H9 (cell line): ENCODE measurements at regions not wholly inside any gene's neighbourhood (a gene's known extent, or its start where the extent isn't known, plus 50 kb on each side); places are given as distances from the start of the nearest gene placed in this dataset.

Source experiments
- DNase-seq: peaks from one replicate; pipeline ENCODE4 v3.0.0-alpha.2; 2017
- H2AFZ ChIP-seq: one replicate; pipeline ENCODE4 v1.6.1; 2013; ENCODE audit warnings: mild to moderate bottlenecking, low read length, control low read depth, moderate library complexity
- H2AK5ac ChIP-seq: 2 replicates; pipeline ENCODE4 v1.6.1; 2013; ENCODE audit warnings: low read length, control low read depth, mixed read lengths; ENCODE audit not compliant: insufficient read length
- H2BK120ac ChIP-seq: one replicate; pipeline ENCODE4 v1.6.1; 2013; ENCODE audit warnings: low read depth, mild to moderate bottlenecking, low read length, control low read depth, inconsistent platforms; ENCODE audit not compliant: poor library complexity, severe bottlenecking
- H2BK12ac ChIP-seq: 2 replicates; pipeline ENCODE4 v1.6.1; 2013; ENCODE audit warnings: low read length, control low read depth, mixed read lengths, low read depth; ENCODE audit not compliant: insufficient read length
- H2BK15ac ChIP-seq: 2 replicates; pipeline ENCODE4 v1.6.1; 2013; ENCODE audit warnings: low read depth, low read length, control low read depth
- H2BK20ac ChIP-seq: one replicate; pipeline ENCODE4 v1.6.1; 2013; ENCODE audit warnings: low read depth, mild to moderate bottlenecking, low read length, control low read depth, inconsistent platforms; ENCODE audit not compliant: poor library complexity, severe bottlenecking
- H2BK5ac ChIP-seq: 2 replicates; pipeline ENCODE4 v1.6.1; 2013; ENCODE audit warnings: low read length, control low read depth, mixed read lengths; ENCODE audit not compliant: insufficient read length
- H3K14ac ChIP-seq: 2 replicates; pipeline ENCODE4 v1.6.1; 2013; ENCODE audit warnings: low read length, control low read depth; ENCODE audit not compliant: insufficient read depth
- H3K18ac ChIP-seq: 2 replicates; pipeline ENCODE4 v1.6.1; 2013; ENCODE audit warnings: low read depth, mild to moderate bottlenecking, mixed read lengths, low read length, control low read depth; ENCODE audit not compliant: insufficient read length
- H3K23ac ChIP-seq: 2 replicates; pipeline ENCODE4 v1.6.1; 2013; ENCODE audit warnings: low read length, control low read depth, mixed read lengths, low read depth; ENCODE audit not compliant: insufficient read length
- H3K23me2 ChIP-seq: 2 replicates; pipeline ENCODE4 v1.6.1; 2013; ENCODE audit warnings: low read depth, mild to moderate bottlenecking, mixed read lengths, low read length, control low read depth; ENCODE audit not compliant: insufficient read length, poor library complexity, severe bottlenecking
- H3K27ac ChIP-seq: 2 replicates; pipeline ENCODE4 v1.5.1; 2013; ENCODE audit warnings: low read length, control low read depth, mixed read lengths, low read depth; ENCODE audit not compliant: insufficient read length
- H3K27me3 ChIP-seq: 2 replicates; pipeline ENCODE4 v1.6.1; 2013; ENCODE audit warnings: low read length, control low read depth, inconsistent platforms; ENCODE audit not compliant: insufficient read depth
- H3K4ac ChIP-seq: 2 replicates; pipeline ENCODE4 v1.6.1; 2013; ENCODE audit warnings: low read depth, mild to moderate bottlenecking, control low read depth, inconsistent platforms, low read length, moderate library complexity
- H3K4me1 ChIP-seq: 2 replicates; pipeline ENCODE4 v1.6.1; 2013; ENCODE audit warnings: low read length, control low read depth, inconsistent platforms; ENCODE audit not compliant: insufficient read depth
- H3K4me2 ChIP-seq: 2 replicates; pipeline ENCODE4 v1.6.1; 2013; ENCODE audit warnings: low read length, control low read depth, mixed read lengths; ENCODE audit not compliant: insufficient read length, insufficient read depth
- H3K56ac ChIP-seq: 2 replicates; pipeline ENCODE4 v1.6.1; 2013; ENCODE audit warnings: low read depth, mild to moderate bottlenecking, mixed read lengths, low read length, control low read depth; ENCODE audit not compliant: insufficient read length
- H3K79me1 ChIP-seq: 2 replicates; pipeline ENCODE4 v1.6.1; 2013; ENCODE audit warnings: low read depth, mild to moderate bottlenecking, moderate library complexity, low read length, control low read depth, inconsistent platforms; ENCODE audit not compliant: insufficient read depth, poor library complexity, severe bottlenecking
- H3K79me2 ChIP-seq: 2 replicates; pipeline ENCODE4 v1.6.1; 2013; ENCODE audit warnings: low read length, control low read depth, inconsistent platforms; ENCODE audit not compliant: insufficient read depth
- H3K9ac ChIP-seq: 2 replicates; pipeline ENCODE4 v1.6.1; 2013; ENCODE audit warnings: low read length, control low read depth, mixed read lengths; ENCODE audit not compliant: insufficient read length; ENCODE audit errors: extremely low read depth
- H3K9me3 ChIP-seq: one replicate; pipeline ENCODE4 v1.6.1; 2013; ENCODE audit warnings: low read depth, low read length, inconsistent platforms; ENCODE audit not compliant: control insufficient read depth
- H3T11ph ChIP-seq: one replicate; pipeline ENCODE4 v1.6.1; 2013; ENCODE audit warnings: mild to moderate bottlenecking, low read length, control low read depth, inconsistent platforms
- H4K20me1 ChIP-seq: one replicate; pipeline ENCODE4 v1.6.1; 2013; ENCODE audit not compliant: control insufficient read depth, insufficient read length, insufficient read depth
- H4K5ac ChIP-seq: 2 replicates; pipeline ENCODE4 v1.6.1; 2013; ENCODE audit warnings: low read depth, mild to moderate bottlenecking, mixed read lengths, low read length, control low read depth; ENCODE audit not compliant: insufficient read length
- H4K8ac ChIP-seq: replicated peaks from 2 replicates; pipeline ENCODE4 v1.6.1; 2013; ENCODE audit warnings: low read length, control low read depth, mixed read lengths, low read depth; ENCODE audit not compliant: insufficient read length
- H4K91ac ChIP-seq: 2 replicates; pipeline ENCODE4 v1.6.1; 2013; ENCODE audit warnings: low read depth, mild to moderate bottlenecking, moderate library complexity, mixed read lengths, low read length, control low read depth; ENCODE audit not compliant: insufficient read length
- H3K27ac Mint-ChIP-seq, 3 experiments: 2 replicates in 2 of 3; 3 replicates in 1 of 3; pipeline ENCODE4 v1.8.0; 2020 to 2021; ENCODE audit warnings: mixed read lengths in 3 of 3, mild to moderate bottlenecking in 1 of 3, moderate library complexity in 1 of 3
- H3K27me3 Mint-ChIP-seq: 2 replicates; pipeline ENCODE4 v1.8.0; 2021; ENCODE audit warnings: low read depth, mild to moderate bottlenecking, moderate library complexity, mixed read lengths
- H3K36me3 Mint-ChIP-seq, 3 experiments: 2 replicates in 2 of 3; 3 replicates in 1 of 3; pipeline ENCODE4 v1.8.0; 2020 to 2021; ENCODE audit warnings: low read depth in 3 of 3, mixed read lengths in 3 of 3; ENCODE audit not compliant: insufficient read depth in 1 of 3
- H3K4me1 Mint-ChIP-seq, 2 experiments: 2 replicates each; pipeline ENCODE4 v1.8.0; 2020; ENCODE audit warnings: mixed read lengths in 2 of 2
- H3K4me3 Mint-ChIP-seq, 2 experiments: 2 replicates in 1 of 2; 3 replicates in 1 of 2; pipeline ENCODE4 v1.8.0; 2020 to 2021; ENCODE audit warnings: mild to moderate bottlenecking in 2 of 2, mixed read lengths in 2 of 2, moderate library complexity in 1 of 2
- H3K9me3 Mint-ChIP-seq, 2 experiments: 2 replicates in 1 of 2; 3 replicates in 1 of 2; pipeline ENCODE4 v1.8.0; 2020; ENCODE audit warnings: mild to moderate bottlenecking in 2 of 2, mixed read lengths in 2 of 2, moderate library complexity in 1 of 2
- WGBS: extraction: QIAGEN DNeasy Blood & Tissue Kit; methylation state at CpG from one replicate; pipeline ENCODE4 v1.1.7; 2013; ENCODE audit warnings: missing lambda C conversion rate, low lambda C conversion rate, mixed read lengths; ENCODE audit not compliant: insufficient read length; ENCODE audit errors: extremely low coverage; 5-methylcytosine and 5-hydroxymethylcytosine counted together
- TF ChIP-seq, protein P1 (sequence below): fragments of 200-600 bp; sonication (generic); conservative IDR thresholded peaks from 3 replicates; pipeline ENCODE4 v1.8.0; 2021; ENCODE audit warnings: antibody characterized with exemption, mild to moderate bottlenecking

- Histone ChIP-seq H3K4me2 (no peak overlapping the region), H3K56ac (no peak overlapping the region), H3K79me1 (no peaks in the 10 kb centered on the region), H2BK120ac (no peak overlapping the region), H4K20me1 (no peaks in the 10 kb centered on the region), H3T11ph (no peak overlapping the region), H3K23ac (no peak overlapping the region), H2AFZ (no peak overlapping the region), H4K5ac (no peak overlapping the region), H4K91ac (no peak overlapping the region), H3K18ac (no peak overlapping the region), H3K9ac (no peak overlapping the region), H2BK15ac (no peak overlapping the region), H2BK20ac (no peak overlapping the region), H3K27ac (no peak overlapping the region), H3K23me2 (no peaks in the 10 kb centered on the region), H3K27me3 (no peaks in the 10 kb centered on the region), H3K14ac (no peak overlapping the region), H2BK12ac (no peak overlapping the region), H3K4ac (no peak overlapping the region), H2AK5ac (no peak overlapping the region), H2BK5ac (no peak overlapping the region), H4K8ac (no peak overlapping the region), H3K9me3 (no peaks in the 10 kb centered on the region), H3K79me2 (no peaks in the 10 kb centered on the region), H3K4me1 (no peaks in the 10 kb centered on the region)
- DNase-seq: no peak
- Mint-ChIP-seq H3K36me3 (peaks cover 0 to 4% (median 0%) of the 10 kb centered on the region in 3 experiments; a peak in 1 of 7 replicates), H3K27me3 (no peaks in the 10 kb centered on the region), H3K4me1 (peaks cover 20 to 24% of the 10 kb centered on the region in 2 experiments), H3K9me3 (no peaks in the 10 kb centered on the region; a peak in 1 of 5 replicates), H3K27ac (no peak overlapping the region), H3K4me3 (no peak overlapping the region)
- TF ChIP-seq, protein P1, sequence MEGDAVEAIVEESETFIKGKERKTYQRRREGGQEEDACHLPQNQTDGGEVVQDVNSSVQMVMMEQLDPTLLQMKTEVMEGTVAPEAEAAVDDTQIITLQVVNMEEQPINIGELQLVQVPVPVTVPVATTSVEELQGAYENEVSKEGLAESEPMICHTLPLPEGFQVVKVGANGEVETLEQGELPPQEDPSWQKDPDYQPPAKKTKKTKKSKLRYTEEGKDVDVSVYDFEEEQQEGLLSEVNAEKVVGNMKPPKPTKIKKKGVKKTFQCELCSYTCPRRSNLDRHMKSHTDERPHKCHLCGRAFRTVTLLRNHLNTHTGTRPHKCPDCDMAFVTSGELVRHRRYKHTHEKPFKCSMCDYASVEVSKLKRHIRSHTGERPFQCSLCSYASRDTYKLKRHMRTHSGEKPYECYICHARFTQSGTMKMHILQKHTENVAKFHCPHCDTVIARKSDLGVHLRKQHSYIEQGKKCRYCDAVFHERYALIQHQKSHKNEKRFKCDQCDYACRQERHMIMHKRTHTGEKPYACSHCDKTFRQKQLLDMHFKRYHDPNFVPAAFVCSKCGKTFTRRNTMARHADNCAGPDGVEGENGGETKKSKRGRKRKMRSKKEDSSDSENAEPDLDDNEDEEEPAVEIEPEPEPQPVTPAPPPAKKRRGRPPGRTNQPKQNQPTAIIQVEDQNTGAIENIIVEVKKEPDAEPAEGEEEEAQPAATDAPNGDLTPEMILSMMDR: no peak
- no CpG with 5 or more reads among the region's 1 CpG for WGBS
Observed at GRCh38 chr1:73096841-73097240, 814.5 kb upstream of the NEGR1 start.
